Stimulated activated CD8-positive, alpha-beta memory T cell treated with anti-CD3 and anti-CD28 coated beads, Interleukin-7, amount 100 ng/mL, for 48 hours (primary cell): ENCODE measurements at regions not wholly inside any gene's neighbourhood (a gene's known extent, or its start where the extent isn't known, plus 50 kb on each side); places are given as distances from the start of the nearest gene placed in this dataset.

ENCODE experiments used
- DNase-seq, 2 donors: peaks; one replicate each; pipeline ENCODE4 v3.0.0-alpha.2; 2020; ENCODE audit warnings: low read depth in 1 of 2; ENCODE audit errors: extremely low read depth in 1 of 2

GRCh38 chr2:221205103-221205673 lies 366.9 kb downstream of the EPHA4 start:
- DNase-seq = no peak

GRCh38 chr2:221210686-221211085 lies 361.4 kb downstream of the EPHA4 start:
- no peak for DNase-seq

GRCh38 chr2:221211653-221212052 lies 360.5 kb downstream of the EPHA4 start:
- no peak for DNase-seq

- DNase-seq = no peak
These were observed 360.0 kb downstream of the EPHA4 start for GRCh38 chr2:221212105-221212504.

GRCh38 chr2:221215487-221215886 lies 356.6 kb downstream of the EPHA4 start:
- DNase-seq = no peak

GRCh38 chr2:221216636-221217035 lies 355.5 kb downstream of the EPHA4 start:
- no peak for DNase-seq

GRCh38 chr2:221225752-221226151 lies 346.4 kb downstream of the EPHA4 start:
- DNase-seq = no peak

- no peak for DNase-seq
These were observed 343.8 kb downstream of the EPHA4 start for GRCh38 chr2:221228214-221228769.

- DNase-seq = no peak
These were observed 343.0 kb downstream of the EPHA4 start for GRCh38 chr2:221229099-221229498.

GRCh38 chr2:221231511-221231910 lies 340.6 kb downstream of the EPHA4 start:
- DNase-seq = no peak

- DNase-seq = no peak
These were observed 336.2 kb downstream of the EPHA4 start for GRCh38 chr2:221235941-221236340.

- no peak for DNase-seq
These were observed 331.0 kb downstream of the EPHA4 start for GRCh38 chr2:221241072-221241471.

- no peak for DNase-seq
These were observed 328.3 kb downstream of the EPHA4 start for GRCh38 chr2:221243771-221244170.

- DNase-seq = no peak
These were observed 327.1 kb downstream of the EPHA4 start for GRCh38 chr2:221245045-221245444.

GRCh38 chr2:221245772-221246171 lies 326.3 kb downstream of the EPHA4 start:
- no peak for DNase-seq

- DNase-seq = no peak
These were observed 317.8 kb downstream of the EPHA4 start for GRCh38 chr2:221254299-221254698.

GRCh38 chr2:221255862-221256261 lies 316.2 kb downstream of the EPHA4 start:
- DNase-seq = no peak

- DNase-seq = no peak
These were observed 313.6 kb downstream of the EPHA4 start for GRCh38 chr2:221258464-221258863.

GRCh38 chr2:221262651-221263050 lies 309.5 kb downstream of the EPHA4 start:
- no peak for DNase-seq

- DNase-seq = no peak
These were observed 308.5 kb downstream of the EPHA4 start for GRCh38 chr2:221263573-221263972.

- no peak for DNase-seq
These were observed 307.8 kb downstream of the EPHA4 start for GRCh38 chr2:221264318-221264717.

GRCh38 chr2:221267773-221268425 lies 304.2 kb downstream of the EPHA4 start:
- DNase-seq = no peak

GRCh38 chr2:221268631-221269030 lies 303.5 kb downstream of the EPHA4 start:
- no peak for DNase-seq
